ENCODE measurements at regions not wholly inside any gene's neighbourhood (a gene's known extent, or its start where the extent isn't known, plus 50 kb on each side); places are given as distances from the start of the nearest gene placed in this dataset.

DNA sequence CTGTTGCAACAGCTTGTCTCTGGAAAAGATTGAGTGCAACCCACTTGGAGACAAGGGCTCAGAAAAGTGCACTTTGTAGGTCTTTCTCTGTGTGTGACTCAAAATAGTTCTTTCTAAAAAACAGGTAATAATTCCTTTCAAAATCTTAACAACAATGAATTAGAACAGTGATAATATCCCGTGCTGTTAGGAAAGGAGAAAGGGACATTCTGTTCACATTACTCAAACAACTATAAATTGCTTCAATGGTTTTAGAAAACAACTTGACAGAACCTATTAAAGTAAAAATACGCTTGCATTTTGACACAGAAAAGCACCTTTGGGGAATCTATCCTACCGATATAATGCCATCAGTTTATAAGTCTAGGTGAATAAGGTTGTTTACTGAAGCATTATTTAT lies 468.1 kb upstream of the DPP6 start:
- Histone ChIP-seq H3K36me3 (ENCODE audit: control insufficient read depth in 4 of 4, insufficient read depth in 3 of 4, low read depth in 1 of 4, low read length in 3 of 4) (no peaks in the 10 kb centered on the region), H3K4me3 (ENCODE audit: low read depth in 1 of 3, low read length in 3 of 3) (no peak overlapping the region), H3K27ac (ENCODE audit: low read depth in 1 of 2, low read length in 2 of 2) (no peak overlapping the region), H3K4me1 (ENCODE audit: control insufficient read depth in 4 of 4, insufficient read depth in 4 of 4, low read length in 3 of 4) (no peaks in the 10 kb centered on the region), H3K9me3 (ENCODE audit: control insufficient read depth in 4 of 4, low read length in 3 of 4) (peaks cover 0 to 3% (median 0%) of the 10 kb centered on the region in 4 donors), H3K27me3 (ENCODE audit: control insufficient read depth in 4 of 4, insufficient read depth in 4 of 4, low read length in 3 of 4) (no peaks in the 10 kb centered on the region), H3K9ac (ENCODE audit: low read depth in 1 of 2, low read length in 2 of 2) (no peak overlapping the region)
- WGBS = 71% methylated on average over 3 of the region's 3 CpGs
- DNase-seq (ENCODE audit: low spot score) = no peak
- no peak for TF ChIP-seq TAF1 (conservative IDR thresholded peaks at IDR 0.05)
- no peak for TF ChIP-seq FOXA1 (IDR thresholded peaks at IDR 0.05)
- no peak for TF ChIP-seq YY1 (IDR thresholded peaks at IDR 0.05)
- TF ChIP-seq EGR1 (IDR thresholded peaks at IDR 0.05; ENCODE audit: low read depth in 2 of 2) = no peak
- no peak for TF ChIP-seq RAD21 (IDR thresholded peaks at IDR 0.05)
- no peak for TF ChIP-seq GABPA (IDR thresholded peaks at IDR 0.05 in 1 of 2, conservative IDR thresholded peaks at IDR 0.05 in 1 of 2)
- no peak for TF ChIP-seq HNF4G (IDR thresholded peaks at IDR 0.05)
- TF ChIP-seq, protein P1, sequence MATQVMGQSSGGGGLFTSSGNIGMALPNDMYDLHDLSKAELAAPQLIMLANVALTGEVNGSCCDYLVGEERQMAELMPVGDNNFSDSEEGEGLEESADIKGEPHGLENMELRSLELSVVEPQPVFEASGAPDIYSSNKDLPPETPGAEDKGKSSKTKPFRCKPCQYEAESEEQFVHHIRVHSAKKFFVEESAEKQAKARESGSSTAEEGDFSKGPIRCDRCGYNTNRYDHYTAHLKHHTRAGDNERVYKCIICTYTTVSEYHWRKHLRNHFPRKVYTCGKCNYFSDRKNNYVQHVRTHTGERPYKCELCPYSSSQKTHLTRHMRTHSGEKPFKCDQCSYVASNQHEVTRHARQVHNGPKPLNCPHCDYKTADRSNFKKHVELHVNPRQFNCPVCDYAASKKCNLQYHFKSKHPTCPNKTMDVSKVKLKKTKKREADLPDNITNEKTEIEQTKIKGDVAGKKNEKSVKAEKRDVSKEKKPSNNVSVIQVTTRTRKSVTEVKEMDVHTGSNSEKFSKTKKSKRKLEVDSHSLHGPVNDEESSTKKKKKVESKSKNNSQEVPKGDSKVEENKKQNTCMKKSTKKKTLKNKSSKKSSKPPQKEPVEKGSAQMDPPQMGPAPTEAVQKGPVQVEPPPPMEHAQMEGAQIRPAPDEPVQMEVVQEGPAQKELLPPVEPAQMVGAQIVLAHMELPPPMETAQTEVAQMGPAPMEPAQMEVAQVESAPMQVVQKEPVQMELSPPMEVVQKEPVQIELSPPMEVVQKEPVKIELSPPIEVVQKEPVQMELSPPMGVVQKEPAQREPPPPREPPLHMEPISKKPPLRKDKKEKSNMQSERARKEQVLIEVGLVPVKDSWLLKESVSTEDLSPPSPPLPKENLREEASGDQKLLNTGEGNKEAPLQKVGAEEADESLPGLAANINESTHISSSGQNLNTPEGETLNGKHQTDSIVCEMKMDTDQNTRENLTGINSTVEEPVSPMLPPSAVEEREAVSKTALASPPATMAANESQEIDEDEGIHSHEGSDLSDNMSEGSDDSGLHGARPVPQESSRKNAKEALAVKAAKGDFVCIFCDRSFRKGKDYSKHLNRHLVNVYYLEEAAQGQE (IDR thresholded peaks at IDR 0.05) = no peak
- no peak for TF ChIP-seq FOXA2 (IDR thresholded peaks at IDR 0.05)
- TF ChIP-seq, protein P2, sequence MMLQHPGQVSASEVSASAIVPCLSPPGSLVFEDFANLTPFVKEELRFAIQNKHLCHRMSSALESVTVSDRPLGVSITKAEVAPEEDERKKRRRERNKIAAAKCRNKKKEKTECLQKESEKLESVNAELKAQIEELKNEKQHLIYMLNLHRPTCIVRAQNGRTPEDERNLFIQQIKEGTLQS (IDR thresholded peaks at IDR 0.05) = no peak
- no peak for TF ChIP-seq SP1 (IDR thresholded peaks at IDR 0.05)
- TF ChIP-seq, protein P3, sequence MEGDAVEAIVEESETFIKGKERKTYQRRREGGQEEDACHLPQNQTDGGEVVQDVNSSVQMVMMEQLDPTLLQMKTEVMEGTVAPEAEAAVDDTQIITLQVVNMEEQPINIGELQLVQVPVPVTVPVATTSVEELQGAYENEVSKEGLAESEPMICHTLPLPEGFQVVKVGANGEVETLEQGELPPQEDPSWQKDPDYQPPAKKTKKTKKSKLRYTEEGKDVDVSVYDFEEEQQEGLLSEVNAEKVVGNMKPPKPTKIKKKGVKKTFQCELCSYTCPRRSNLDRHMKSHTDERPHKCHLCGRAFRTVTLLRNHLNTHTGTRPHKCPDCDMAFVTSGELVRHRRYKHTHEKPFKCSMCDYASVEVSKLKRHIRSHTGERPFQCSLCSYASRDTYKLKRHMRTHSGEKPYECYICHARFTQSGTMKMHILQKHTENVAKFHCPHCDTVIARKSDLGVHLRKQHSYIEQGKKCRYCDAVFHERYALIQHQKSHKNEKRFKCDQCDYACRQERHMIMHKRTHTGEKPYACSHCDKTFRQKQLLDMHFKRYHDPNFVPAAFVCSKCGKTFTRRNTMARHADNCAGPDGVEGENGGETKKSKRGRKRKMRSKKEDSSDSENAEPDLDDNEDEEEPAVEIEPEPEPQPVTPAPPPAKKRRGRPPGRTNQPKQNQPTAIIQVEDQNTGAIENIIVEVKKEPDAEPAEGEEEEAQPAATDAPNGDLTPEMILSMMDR (IDR thresholded peaks at IDR 0.05; ENCODE audit: low read depth, low read length, missing input control) = no peak
- TF ChIP-seq, protein P4, sequence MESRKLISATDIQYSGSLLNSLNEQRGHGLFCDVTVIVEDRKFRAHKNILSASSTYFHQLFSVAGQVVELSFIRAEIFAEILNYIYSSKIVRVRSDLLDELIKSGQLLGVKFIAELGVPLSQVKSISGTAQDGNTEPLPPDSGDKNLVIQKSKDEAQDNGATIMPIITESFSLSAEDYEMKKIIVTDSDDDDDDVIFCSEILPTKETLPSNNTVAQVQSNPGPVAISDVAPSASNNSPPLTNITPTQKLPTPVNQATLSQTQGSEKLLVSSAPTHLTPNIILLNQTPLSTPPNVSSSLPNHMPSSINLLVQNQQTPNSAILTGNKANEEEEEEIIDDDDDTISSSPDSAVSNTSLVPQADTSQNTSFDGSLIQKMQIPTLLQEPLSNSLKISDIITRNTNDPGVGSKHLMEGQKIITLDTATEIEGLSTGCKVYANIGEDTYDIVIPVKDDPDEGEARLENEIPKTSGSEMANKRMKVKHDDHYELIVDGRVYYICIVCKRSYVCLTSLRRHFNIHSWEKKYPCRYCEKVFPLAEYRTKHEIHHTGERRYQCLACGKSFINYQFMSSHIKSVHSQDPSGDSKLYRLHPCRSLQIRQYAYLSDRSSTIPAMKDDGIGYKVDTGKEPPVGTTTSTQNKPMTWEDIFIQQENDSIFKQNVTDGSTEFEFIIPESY (IDR thresholded peaks at IDR 0.05) = no peak
- no peak for TF ChIP-seq HNF4A (conservative IDR thresholded peaks at IDR 0.05)
- no peak for TF ChIP-seq RXRA (IDR thresholded peaks at IDR 0.05)
- TF ChIP-seq, protein P5, sequence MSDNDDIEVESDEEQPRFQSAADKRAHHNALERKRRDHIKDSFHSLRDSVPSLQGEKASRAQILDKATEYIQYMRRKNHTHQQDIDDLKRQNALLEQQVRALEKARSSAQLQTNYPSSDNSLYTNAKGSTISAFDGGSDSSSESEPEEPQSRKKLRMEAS (IDR thresholded peaks at IDR 0.05) = no peak
- TF ChIP-seq NR2F2 (IDR thresholded peaks at IDR 0.05) = no peak

DNA sequence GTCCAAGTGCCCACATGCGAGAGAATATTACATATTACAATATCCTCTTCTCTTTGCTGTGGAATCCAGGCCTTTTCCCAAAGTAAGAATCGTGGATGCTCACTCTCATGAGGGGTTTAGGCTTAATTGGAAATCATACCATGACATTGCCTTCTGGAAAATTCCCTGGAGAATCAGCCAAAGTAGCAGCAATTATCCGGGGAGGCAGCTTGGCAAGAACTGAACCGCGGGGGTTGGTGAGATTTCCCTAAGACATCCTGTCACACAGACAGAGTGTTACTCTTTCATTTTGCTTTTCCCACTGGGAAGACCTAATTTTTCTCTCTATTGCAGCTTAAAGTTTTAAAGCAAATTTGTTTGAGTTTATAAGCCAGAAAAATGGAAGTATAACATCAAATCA lies 463.6 kb upstream of the DPP6 start:
- H3K9me3 ChIP-seq (ENCODE audit: control insufficient read depth in 4 of 4, low read length in 3 of 4) = peaks cover 0 to 3% (median 0%) of the 10 kb centered on the region in 4 donors
- TF ChIP-seq, protein P2 (IDR thresholded peaks at IDR 0.05) = no peak
- TF ChIP-seq HNF4G (IDR thresholded peaks at IDR 0.05) = no peak
- no peak for TF ChIP-seq YY1 (IDR thresholded peaks at IDR 0.05)
- TF ChIP-seq, protein P1 (IDR thresholded peaks at IDR 0.05) = no peak
- TF ChIP-seq, protein P5 (IDR thresholded peaks at IDR 0.05) = no peak
- no peak for TF ChIP-seq HNF4A (conservative IDR thresholded peaks at IDR 0.05)
- no peak for TF ChIP-seq FOXA1 (IDR thresholded peaks at IDR 0.05)
- TF ChIP-seq, protein P4 (IDR thresholded peaks at IDR 0.05) = no peak
- TF ChIP-seq RXRA (IDR thresholded peaks at IDR 0.05) = no peak
- no peak for TF ChIP-seq SP1 (IDR thresholded peaks at IDR 0.05)
- TF ChIP-seq GABPA (IDR thresholded peaks at IDR 0.05 in 1 of 2, conservative IDR thresholded peaks at IDR 0.05 in 1 of 2) = no peak

More for the DNA sequence above, 463.6 kb upstream of the DPP6 start:
- Histone ChIP-seq H3K27me3 (ENCODE audit: control insufficient read depth in 4 of 4, insufficient read depth in 4 of 4, low read length in 3 of 4) (peaks cover 0 to 2% (median 0%) of the 10 kb centered on the region in 4 donors), H3K4me3 (ENCODE audit: low read depth in 1 of 3, low read length in 3 of 3) (no peak overlapping the region), H3K9ac (ENCODE audit: low read depth in 1 of 2, low read length in 2 of 2) (no peak overlapping the region), H3K4me1 (ENCODE audit: control insufficient read depth in 4 of 4, insufficient read depth in 4 of 4, low read length in 3 of 4) (no peaks in the 10 kb centered on the region), H3K27ac (ENCODE audit: low read depth in 1 of 2, low read length in 2 of 2) (no peak overlapping the region), H3K36me3 (ENCODE audit: control insufficient read depth in 4 of 4, insufficient read depth in 3 of 4, low read depth in 1 of 4, low read length in 3 of 4) (no peaks in the 10 kb centered on the region)
- WGBS = 66% methylated on average over 5 of the region's 5 CpGs
- no peak for DNase-seq (ENCODE audit: low spot score)

Data from liver (tissue), 8 donors.